ENCODE measurements at regions not wholly inside any gene's neighbourhood (a gene's known extent, or its start where the extent isn't known, plus 50 kb on each side); places are given as distances from the start of the nearest gene placed in this dataset.

DNA sequence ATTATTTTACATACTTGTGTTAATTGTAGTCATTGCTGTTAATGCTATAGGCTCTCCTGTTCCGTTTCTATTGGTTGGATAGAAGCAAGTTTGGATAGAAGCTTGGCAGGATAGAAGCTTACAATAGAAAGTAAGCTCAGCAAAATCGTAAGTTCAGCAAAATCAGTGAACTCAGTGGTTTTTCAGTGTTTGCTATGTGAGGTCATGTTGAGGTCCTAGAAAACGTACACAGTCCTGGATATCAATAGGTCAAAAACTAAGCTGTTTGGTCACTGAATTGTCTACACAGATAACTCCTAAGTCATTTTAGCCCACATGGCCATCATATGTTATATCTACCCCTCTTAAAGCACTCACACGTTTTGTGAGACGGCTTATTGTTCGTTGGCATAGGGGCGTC, 299.4 kb downstream of the MAN2A1 start:
- no peak overlapping the region for H3K27ac ChIP-seq
- H3K4me1 ChIP-seq, result no peaks in the 10 kb centered on the region
- no peaks in the 10 kb centered on the region for H3K9me3 ChIP-seq
- intact Hi-C loops (cut with DNase I), result no loop called here
- no peaks in the 10 kb centered on the region for H3K36me3 ChIP-seq
- no peaks in the 10 kb centered on the region for H3K27me3 ChIP-seq (ENCODE audit: low read depth)
- TF ChIP-seq, protein P1, sequence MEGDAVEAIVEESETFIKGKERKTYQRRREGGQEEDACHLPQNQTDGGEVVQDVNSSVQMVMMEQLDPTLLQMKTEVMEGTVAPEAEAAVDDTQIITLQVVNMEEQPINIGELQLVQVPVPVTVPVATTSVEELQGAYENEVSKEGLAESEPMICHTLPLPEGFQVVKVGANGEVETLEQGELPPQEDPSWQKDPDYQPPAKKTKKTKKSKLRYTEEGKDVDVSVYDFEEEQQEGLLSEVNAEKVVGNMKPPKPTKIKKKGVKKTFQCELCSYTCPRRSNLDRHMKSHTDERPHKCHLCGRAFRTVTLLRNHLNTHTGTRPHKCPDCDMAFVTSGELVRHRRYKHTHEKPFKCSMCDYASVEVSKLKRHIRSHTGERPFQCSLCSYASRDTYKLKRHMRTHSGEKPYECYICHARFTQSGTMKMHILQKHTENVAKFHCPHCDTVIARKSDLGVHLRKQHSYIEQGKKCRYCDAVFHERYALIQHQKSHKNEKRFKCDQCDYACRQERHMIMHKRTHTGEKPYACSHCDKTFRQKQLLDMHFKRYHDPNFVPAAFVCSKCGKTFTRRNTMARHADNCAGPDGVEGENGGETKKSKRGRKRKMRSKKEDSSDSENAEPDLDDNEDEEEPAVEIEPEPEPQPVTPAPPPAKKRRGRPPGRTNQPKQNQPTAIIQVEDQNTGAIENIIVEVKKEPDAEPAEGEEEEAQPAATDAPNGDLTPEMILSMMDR (IDR thresholded peaks at IDR 0.05), result no peak
- no peak for DNase-seq
- no peak for ATAC-seq
- H3K4me3 ChIP-seq, result no peak overlapping the region

- intact Hi-C loops (cut with DNase I), result no loop called here
- Histone ChIP-seq H3K27me3 (ENCODE audit: low read depth) (no peaks in the 10 kb centered on the region), H3K4me1 (no peaks in the 10 kb centered on the region), H3K27ac (no peak overlapping the region), H3K4me3 (no peak overlapping the region), H3K36me3 (no peaks in the 10 kb centered on the region), H3K9me3 (no peaks in the 10 kb centered on the region)
- ATAC-seq (no peak), DNase-seq (no peak)
- TF ChIP-seq, protein P1 (IDR thresholded peaks at IDR 0.05), result no peak
These were observed 300.4 kb downstream of the MAN2A1 start for GRCh38 chr5:109989994-109990722.

DNA sequence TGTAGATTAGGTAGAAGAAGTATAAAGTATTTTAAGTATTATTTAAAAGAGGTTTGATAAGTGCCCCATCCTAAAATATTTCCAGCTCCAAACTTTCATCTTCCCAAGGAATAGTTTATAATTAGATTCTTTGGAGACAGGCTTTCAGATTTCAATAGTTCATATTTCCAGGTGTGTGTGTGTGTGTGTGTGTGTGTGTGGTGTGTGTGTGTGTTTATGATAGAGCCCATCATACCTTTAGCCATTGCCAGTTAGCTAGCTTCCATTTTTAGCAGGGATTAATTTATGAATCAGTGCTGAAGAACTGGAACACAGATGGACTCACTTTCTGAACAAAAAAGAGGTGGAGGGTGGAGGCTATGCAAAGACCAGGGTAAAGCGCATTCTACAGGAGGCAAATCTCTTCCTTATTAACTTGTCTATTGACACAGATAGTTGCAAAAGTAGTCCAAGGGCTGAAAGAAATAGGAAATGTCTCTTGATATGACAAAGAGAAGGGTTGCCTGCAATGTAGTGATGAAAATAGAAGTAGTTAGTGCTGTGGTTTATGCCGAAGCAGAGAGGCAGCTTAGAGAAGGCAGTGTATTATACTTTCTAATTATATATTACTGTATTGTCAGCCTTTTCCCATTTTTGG, 301.1 kb downstream of the MAN2A1 start:
- TF ChIP-seq, protein P1 (IDR thresholded peaks at IDR 0.05), result no peak
- no peaks in the 10 kb centered on the region for H3K27me3 ChIP-seq (ENCODE audit: low read depth)
- no peak for ATAC-seq
- no peak for DNase-seq
- H3K27ac ChIP-seq, result no peak overlapping the region
- no peaks in the 10 kb centered on the region for H3K36me3 ChIP-seq
- no peaks in the 10 kb centered on the region for H3K9me3 ChIP-seq
- no peaks in the 10 kb centered on the region for H3K4me1 ChIP-seq
- intact Hi-C loops (cut with DNase I), result no loop called here
- no peak overlapping the region for H3K4me3 ChIP-seq

DNA sequence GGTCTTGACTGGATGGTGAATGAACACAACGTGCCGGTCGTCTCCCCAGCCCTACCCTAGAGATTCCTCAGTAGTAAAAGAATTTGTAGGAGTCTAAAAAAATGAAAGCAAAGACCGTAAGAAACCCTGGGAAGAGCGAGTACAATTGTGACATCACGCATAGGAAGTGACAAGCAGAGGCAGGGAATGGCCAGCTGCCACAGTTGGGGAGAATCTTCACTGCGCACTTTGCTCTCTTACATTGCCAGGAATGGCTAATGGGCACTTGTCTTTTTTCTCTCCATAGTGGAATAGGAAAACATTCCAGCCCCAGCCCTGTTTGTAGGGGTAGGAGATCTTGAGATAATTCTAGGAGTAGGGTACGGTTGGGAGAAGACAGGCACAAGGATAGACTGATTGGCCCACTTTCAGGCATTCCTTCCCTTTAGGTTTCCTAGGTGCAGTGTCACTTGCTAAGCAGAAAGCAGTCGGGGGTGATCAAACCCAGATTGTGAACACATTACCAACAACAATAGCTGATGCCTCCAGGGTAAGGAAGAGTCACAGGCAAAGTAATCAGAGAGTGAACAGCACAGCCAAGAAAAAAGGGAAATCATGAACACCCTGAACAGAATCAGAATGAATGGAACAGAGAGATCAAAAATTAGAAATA, 302.7 kb downstream of the MAN2A1 start:
- Histone ChIP-seq H3K9me3 (no peaks in the 10 kb centered on the region), H3K4me1 (no peaks in the 10 kb centered on the region), H3K4me3 (no peak overlapping the region), H3K27ac (no peak overlapping the region), H3K27me3 (ENCODE audit: low read depth) (no peaks in the 10 kb centered on the region), H3K36me3 (no peaks in the 10 kb centered on the region)
- DNase-seq (no peak), ATAC-seq (no peak)
- TF ChIP-seq, protein P1 (IDR thresholded peaks at IDR 0.05), result no peak
- intact Hi-C loops (cut with DNase I), result no loop called here

DNA sequence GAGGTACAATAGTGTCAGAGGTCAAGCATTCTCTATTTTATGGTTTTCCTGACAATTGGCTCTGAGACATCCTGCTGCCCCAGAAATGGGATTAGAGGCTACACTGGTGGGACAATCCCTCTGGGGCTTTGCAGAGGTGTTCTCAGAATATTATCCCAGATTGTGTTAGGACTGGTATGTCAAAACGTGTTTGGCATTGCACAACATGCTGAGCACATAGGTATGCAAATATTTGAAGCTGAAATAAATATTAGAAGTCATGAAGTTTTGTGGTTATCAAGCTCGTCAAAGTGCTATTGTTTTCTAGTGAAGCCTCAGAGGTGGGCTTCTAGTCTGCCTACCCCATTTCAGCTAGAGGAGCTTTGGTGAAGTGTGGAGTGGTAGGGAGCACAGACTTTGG, 304.4 kb downstream of the MAN2A1 start:
- intact Hi-C loops (cut with DNase I), result no loop called here
- ATAC-seq (peak in 1 of 2 donors; percentile 35), DNase-seq (no peak)
- H3K27me3 ChIP-seq (ENCODE audit: low read depth), result no peaks in the 10 kb centered on the region
- H3K9me3 ChIP-seq, result no peaks in the 10 kb centered on the region
- TF ChIP-seq, protein P1 (IDR thresholded peaks at IDR 0.05), result no peak
- no peaks in the 10 kb centered on the region for H3K4me1 ChIP-seq
- H3K4me3 ChIP-seq, result no peak overlapping the region
- no peaks in the 10 kb centered on the region for H3K36me3 ChIP-seq
- H3K27ac ChIP-seq, result no peak overlapping the region

Data from lower lobe of right lung (tissue), 2 donors.